AG09309 (cell line): ENCODE measurements at regions not wholly inside any gene's neighbourhood (a gene's known extent, or its start where the extent isn't known, plus 50 kb on each side); places are given as distances from the start of the nearest gene placed in this dataset.

Experiments
- DNase-seq: peaks from one replicate; pipeline ENCODE4 v3.0.0-alpha.2; 2010; ENCODE audit warnings: low read depth
- H3K4me3 ChIP-seq: 2 replicates; pipeline ENCODE4 v1.5.1; 2011; ENCODE audit warnings: mild to moderate bottlenecking, low read depth, low read length, moderate library complexity; ENCODE audit not compliant: control insufficient read depth
- CTCF ChIP-seq: IDR thresholded peaks from 2 replicates; pipeline ENCODE4 v1.5.1; 2011; ENCODE audit warnings: mild to moderate bottlenecking, low read depth, low read length, inconsistent platforms; ENCODE audit not compliant: insufficient read depth, control insufficient read depth; ENCODE audit errors: missing control alignments

GRCh38 chr4:38319456-38320342 lies 344.3 kb upstream of the KLF3 start:
- peak; percentile 69 for DNase-seq
- no peak overlapping the region for H3K4me3 ChIP-seq
- TF ChIP-seq CTCF = peak; percentile 99

GRCh38 chr4:38320343-38320695 lies 343.7 kb upstream of the KLF3 start:
- H3K4me3 ChIP-seq = no peak overlapping the region
- no peak for TF ChIP-seq CTCF
- DNase-seq = no peak

- TF ChIP-seq CTCF = no peak
- DNase-seq = no peak
- no peak overlapping the region for H3K4me3 ChIP-seq
These were observed 343.2 kb upstream of the KLF3 start for GRCh38 chr4:38320833-38321232.

GRCh38 chr4:38322714-38323113 lies 341.3 kb upstream of the KLF3 start:
- DNase-seq = peak; percentile 55

GRCh38 chr4:38323141-38323641 lies 340.8 kb upstream of the KLF3 start:
- no peak overlapping the region for H3K4me3 ChIP-seq
- TF ChIP-seq CTCF = no peak
- DNase-seq = no peak

More at GRCh38 chr4:38322714-38323113, 341.3 kb upstream of the KLF3 start:
- H3K4me3 ChIP-seq = no peak overlapping the region
- TF ChIP-seq CTCF = peak; percentile 10

GRCh38 chr4:38324861-38325628 lies 339.0 kb upstream of the KLF3 start:
- no peak for TF ChIP-seq CTCF
- no peak for DNase-seq
- H3K4me3 ChIP-seq = no peak overlapping the region
